ENCODE measurements at regions not wholly inside any gene's neighbourhood (a gene's known extent, or its start where the extent isn't known, plus 50 kb on each side); places are given as distances from the start of the nearest gene placed in this dataset.
A peak's percentile ranks its signal among the peaks of the same experiment; 100 is the strongest.

GRCh38 chr12:45634273-45634917 is 95.1 kb upstream of the ARID2 start:
- no peak for DNase-seq

GRCh38 chr12:45637242-45637641 is 92.3 kb upstream of the ARID2 start:
- DNase-seq = no peak

GRCh38 chr12:45637706-45638105 is 91.8 kb upstream of the ARID2 start:
- no peak for DNase-seq

GRCh38 chr12:45638386-45638785 is 91.1 kb upstream of the ARID2 start:
- no peak for DNase-seq

- DNase-seq = no peak
Measured at GRCh38 chr12:45644541-45644940, 85.0 kb upstream of the ARID2 start.

GRCh38 chr12:45646851-45647581 is 82.5 kb upstream of the ARID2 start:
- DNase-seq = no peak

GRCh38 chr12:45648070-45648469 is 81.4 kb upstream of the ARID2 start:
- DNase-seq = no peak

GRCh38 chr12:45651029-45651428 is 78.5 kb upstream of the ARID2 start:
- DNase-seq = no peak

GRCh38 chr12:45654002-45654665 is 75.4 kb upstream of the ARID2 start:
- DNase-seq = no peak

GRCh38 chr12:45655186-45655585 is 74.3 kb upstream of the ARID2 start:
- DNase-seq = peak; percentile 6 to 15

- no peak for DNase-seq
Measured at GRCh38 chr12:45655743-45656142, 73.8 kb upstream of the ARID2 start.

GRCh38 chr12:45658020-45658419 is 71.5 kb upstream of the ARID2 start:
- no peak for DNase-seq

- DNase-seq = no peak
Measured at GRCh38 chr12:45660330-45660729, 69.2 kb upstream of the ARID2 start.

GRCh38 chr12:45663455-45663854 is 66.1 kb upstream of the ARID2 start:
- DNase-seq = no peak

GRCh38 chr12:45665941-45666340 is 63.6 kb upstream of the ARID2 start:
- DNase-seq = no peak

GRCh38 chr12:45666396-45666795 is 63.1 kb upstream of the ARID2 start:
- DNase-seq = no peak

GRCh38 chr12:45666816-45667215 is 62.7 kb upstream of the ARID2 start:
- DNase-seq = no peak

GRCh38 chr12:45667761-45668160 is 61.7 kb upstream of the ARID2 start:
- DNase-seq = no peak

GRCh38 chr12:45668641-45669040 is 60.9 kb upstream of the ARID2 start:
- no peak for DNase-seq

- no peak for DNase-seq
Measured at GRCh38 chr12:45669093-45669492, 60.4 kb upstream of the ARID2 start.

- no peak for DNase-seq
Measured at GRCh38 chr12:45669792-45670191, 59.7 kb upstream of the ARID2 start.

- DNase-seq = no peak
Measured at GRCh38 chr12:45670346-45671065, 59.0 kb upstream of the ARID2 start.

- no peak for DNase-seq
Measured at GRCh38 chr12:45671254-45671653, 58.3 kb upstream of the ARID2 start.

All from stimulated activated CD4-positive, alpha-beta T cell treated with anti-CD3 and anti-CD28 coated beads, Interleukin-2, amount 100 ng/mL, for 48 hours (primary cell).